ENCODE measurements at regions not wholly inside any gene's neighbourhood (a gene's known extent, or its start where the extent isn't known, plus 50 kb on each side); places are given as distances from the start of the nearest gene placed in this dataset.

- in situ Hi-C loops (cut with HindIII; ENCODE audit: low pct_unique_long_range_greater_than_20kb, low sequenced_read_pairs) = no loop called here
- DNase-seq (ENCODE audit: low read depth, low spot score) = no peak
These were observed 153.0 kb upstream of the SLC24A2 start for GRCh38 chr9:19941874-19942273.

- in situ Hi-C loops (cut with HindIII; ENCODE audit: low pct_unique_long_range_greater_than_20kb, low sequenced_read_pairs) = no loop called here
- no peak for DNase-seq (ENCODE audit: low read depth, low spot score)
These were observed 152.1 kb upstream of the SLC24A2 start for GRCh38 chr9:19940811-19941535.

- in situ Hi-C loops (cut with HindIII; ENCODE audit: low pct_unique_long_range_greater_than_20kb, low sequenced_read_pairs) = no loop called here
- DNase-seq (ENCODE audit: low read depth, low spot score) = no peak
These were observed 151.0 kb upstream of the SLC24A2 start for GRCh38 chr9:19939734-19940278.

- in situ Hi-C loops (cut with HindIII; ENCODE audit: low pct_unique_long_range_greater_than_20kb, low sequenced_read_pairs) = no loop called here
These were observed 150.3 kb upstream of the SLC24A2 start for GRCh38 chr9:19938990-19939733.

GRCh38 chr9:19937121-19937520 lies 148.3 kb upstream of the SLC24A2 start:
- in situ Hi-C loops (cut with HindIII; ENCODE audit: low pct_unique_long_range_greater_than_20kb, low sequenced_read_pairs) = no loop called here
- no peak for DNase-seq (ENCODE audit: low read depth, low spot score)

More at GRCh38 chr9:19938990-19939733, 150.3 kb upstream of the SLC24A2 start:
- DNase-seq (ENCODE audit: low read depth, low spot score) = no peak

GRCh38 chr9:19936598-19936997 lies 147.8 kb upstream of the SLC24A2 start:
- DNase-seq (ENCODE audit: low read depth, low spot score) = no peak
- in situ Hi-C loops (cut with HindIII; ENCODE audit: low pct_unique_long_range_greater_than_20kb, low sequenced_read_pairs) = no loop called here

GRCh38 chr9:19935422-19935821 lies 146.6 kb upstream of the SLC24A2 start:
- in situ Hi-C loops (cut with HindIII; ENCODE audit: low pct_unique_long_range_greater_than_20kb, low sequenced_read_pairs) = no loop called here
- no peak for DNase-seq (ENCODE audit: low read depth, low spot score)

- DNase-seq (ENCODE audit: low read depth, low spot score) = no peak
- in situ Hi-C loops (cut with HindIII; ENCODE audit: low pct_unique_long_range_greater_than_20kb, low sequenced_read_pairs) = no loop called here
These were observed 145.5 kb upstream of the SLC24A2 start for GRCh38 chr9:19934301-19934871.

GRCh38 chr9:19931098-19931890 lies 142.5 kb upstream of the SLC24A2 start:
- in situ Hi-C loops (cut with HindIII; ENCODE audit: low pct_unique_long_range_greater_than_20kb, low sequenced_read_pairs) = no loop called here
- DNase-seq (ENCODE audit: low read depth, low spot score) = no peak

- no peak for DNase-seq (ENCODE audit: low read depth, low spot score)
- in situ Hi-C loops (cut with HindIII; ENCODE audit: low pct_unique_long_range_greater_than_20kb, low sequenced_read_pairs) = no loop called here
These were observed 138.7 kb upstream of the SLC24A2 start for GRCh38 chr9:19927560-19927959.

- no peak for DNase-seq (ENCODE audit: low read depth, low spot score)
- in situ Hi-C loops (cut with HindIII; ENCODE audit: low pct_unique_long_range_greater_than_20kb, low sequenced_read_pairs) = no loop called here
These were observed 137.9 kb upstream of the SLC24A2 start for GRCh38 chr9:19926774-19927173.

- in situ Hi-C loops (cut with HindIII; ENCODE audit: low pct_unique_long_range_greater_than_20kb, low sequenced_read_pairs) = no loop called here
- DNase-seq (ENCODE audit: low read depth, low spot score) = peak; percentile 71
These were observed 137.1 kb upstream of the SLC24A2 start for GRCh38 chr9:19925674-19926503.

GRCh38 chr9:19924080-19924479 lies 135.2 kb upstream of the SLC24A2 start:
- in situ Hi-C loops (cut with HindIII; ENCODE audit: low pct_unique_long_range_greater_than_20kb, low sequenced_read_pairs) = no loop called here
- DNase-seq (ENCODE audit: low read depth, low spot score) = no peak

GRCh38 chr9:19922476-19923118 lies 133.8 kb upstream of the SLC24A2 start:
- in situ Hi-C loops (cut with HindIII; ENCODE audit: low pct_unique_long_range_greater_than_20kb, low sequenced_read_pairs) = no loop called here
- peak; percentile 77 for DNase-seq (ENCODE audit: low read depth, low spot score)

- DNase-seq (ENCODE audit: low read depth, low spot score) = no peak
- in situ Hi-C loops (cut with HindIII; ENCODE audit: low pct_unique_long_range_greater_than_20kb, low sequenced_read_pairs) = no loop called here
These were observed 131.6 kb upstream of the SLC24A2 start for GRCh38 chr9:19920401-19920800.

GRCh38 chr9:19918630-19919029 lies 129.8 kb upstream of the SLC24A2 start:
- in situ Hi-C loops (cut with HindIII; ENCODE audit: low pct_unique_long_range_greater_than_20kb, low sequenced_read_pairs) = no loop called here

GRCh38 chr9:19914044-19914443 lies 125.2 kb upstream of the SLC24A2 start:
- in situ Hi-C loops (cut with HindIII; ENCODE audit: low pct_unique_long_range_greater_than_20kb, low sequenced_read_pairs) = no loop called here
- no peak for DNase-seq (ENCODE audit: low read depth, low spot score)

More at GRCh38 chr9:19918630-19919029, 129.8 kb upstream of the SLC24A2 start:
- DNase-seq (ENCODE audit: low read depth, low spot score) = no peak
